Keratinocyte (primary cell): ENCODE measurements at regions not wholly inside any gene's neighbourhood (a gene's known extent, or its start where the extent isn't known, plus 50 kb on each side); places are given as distances from the start of the nearest gene placed in this dataset.

ENCODE experiments used
- CTCF ChIP-seq, 3 experiments: IDR thresholded peaks in 1 of 3; conservative IDR thresholded peaks in 1 of 3; optimal IDR thresholded peaks in 1 of 3; 2 replicates in 2 of 3; 3 replicates in 1 of 3; pipeline versions ENCODE3 to v1.5.1; 2011; ENCODE audit warnings: low read length in 3 of 3, mild to moderate bottlenecking in 3 of 3, moderate library complexity in 2 of 3, control low read depth in 1 of 3, inconsistent platforms in 1 of 3; ENCODE audit not compliant: insufficient read depth in 2 of 3; ENCODE audit errors: extremely low read depth in 1 of 3
- EZH2 ChIP-seq: IDR thresholded peaks from one replicate; pipeline ENCODE4 v1.6.1; 2012; ENCODE audit warnings: inconsistent platforms, mild to moderate bottlenecking, low read length, moderate library complexity

- TF ChIP-seq CTCF (optimal IDR thresholded peaks at IDR 0.05 in 1 of 3, IDR thresholded peaks at IDR 0.05 in 1 of 3, conservative IDR thresholded peaks at IDR 0.05 in 1 of 3; ENCODE audit: extremely low read depth in 1 of 3, insufficient read depth in 2 of 3, low read length in 3 of 3): no peak
- no peak for TF ChIP-seq EZH2
Measured at GRCh38 chr11:45453721-45454120, 167.6 kb upstream of the SYT13 start.
